GM19043 (cell line): ENCODE measurements at regions not wholly inside any gene's neighbourhood (a gene's known extent, or its start where the extent isn't known, plus 50 kb on each side); places are given as distances from the start of the nearest gene placed in this dataset.

Experiments used
- ATAC-seq: cut with Tn5 transposase; IDR thresholded peaks from one replicate; pipeline ENCODE4 v1.9.1; 2021; ENCODE audit warnings: low read depth; ENCODE audit not compliant: unreplicated experiment

- no peak for ATAC-seq
These were observed 597.7 kb downstream of the OTOL1 start for GRCh38 chr3:162094301-162094700.

DNA sequence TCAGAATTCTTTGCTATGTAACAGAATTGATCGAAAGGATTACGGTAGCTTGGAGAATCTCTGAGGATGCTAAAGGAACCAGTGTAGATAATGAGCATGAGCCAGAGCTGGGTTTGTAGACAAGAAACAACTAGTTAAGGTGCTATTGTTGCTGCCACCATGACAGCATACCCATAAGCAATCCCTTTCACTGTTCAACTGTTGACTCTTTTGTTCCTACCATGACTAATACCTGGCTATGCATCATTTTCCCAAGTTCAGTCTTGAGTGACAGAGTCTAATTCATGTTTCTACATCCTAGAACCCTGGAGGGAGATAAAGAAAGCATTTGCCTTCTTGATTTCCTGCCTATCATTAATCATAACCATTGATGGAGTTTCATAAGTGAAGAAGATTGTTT is 600.3 kb downstream of the OTOL1 start:
- ATAC-seq, result no peak

DNA sequence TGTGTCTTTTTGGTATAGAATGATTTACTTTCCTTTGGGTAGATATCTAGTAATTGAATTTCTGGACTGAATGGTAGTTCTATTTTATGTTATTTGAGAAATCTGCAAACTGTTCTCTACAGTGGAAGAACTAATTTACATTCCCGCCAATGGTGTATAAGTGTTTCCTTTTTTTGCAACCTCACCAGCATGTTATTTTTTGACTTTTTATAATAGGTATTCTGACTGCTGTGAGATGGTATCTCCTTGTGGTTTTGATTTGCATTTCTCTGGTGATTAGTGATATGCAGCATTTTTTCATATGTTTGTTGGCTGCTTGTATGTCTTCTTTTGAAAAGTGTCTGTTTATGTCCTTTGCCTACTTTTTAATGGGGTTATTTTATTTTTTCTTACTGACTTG is 607.2 kb downstream of the OTOL1 start:
- no peak for ATAC-seq

DNA sequence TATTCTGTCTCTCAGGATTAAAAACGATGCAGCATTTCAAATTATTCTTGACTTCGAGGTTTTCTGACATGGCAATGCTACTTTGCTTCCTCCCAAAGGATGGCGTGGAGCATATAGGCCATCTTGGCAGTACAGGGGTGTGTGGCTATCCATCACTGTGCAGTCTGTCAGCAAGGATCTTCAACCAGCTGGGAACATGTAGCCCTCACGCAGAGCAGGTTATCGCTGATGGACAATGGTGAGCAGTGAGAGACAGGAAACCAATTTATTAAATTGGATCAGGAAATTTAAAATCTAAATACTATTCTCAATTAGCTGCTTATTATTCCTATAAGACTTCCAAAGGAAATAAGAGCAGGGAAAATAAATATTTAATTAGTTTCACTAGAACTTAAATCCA is 615.3 kb downstream of the OTOL1 start:
- no peak for ATAC-seq

DNA sequence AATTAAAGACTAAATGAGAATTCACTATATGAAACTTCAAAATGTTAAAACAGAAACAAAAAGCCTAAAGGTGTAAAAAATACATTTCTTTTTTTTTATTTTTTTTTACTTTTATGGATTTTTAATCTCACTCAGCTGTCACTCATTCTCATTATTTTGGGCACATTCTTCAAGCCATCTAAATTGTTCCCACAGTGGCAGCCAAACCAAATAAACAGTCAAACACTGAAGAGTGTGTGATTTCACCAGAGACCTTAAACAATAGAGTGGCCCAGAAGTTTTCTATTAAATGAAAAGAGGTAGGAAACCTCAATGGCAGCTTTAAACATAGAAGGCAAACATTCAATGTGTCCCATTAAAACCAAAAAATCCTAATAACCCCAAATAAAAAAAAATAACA is 616.1 kb downstream of the OTOL1 start:
- ATAC-seq, result no peak

- no peak for ATAC-seq
These were observed 621.4 kb downstream of the OTOL1 start for GRCh38 chr3:162117961-162118360.

GRCh38 chr3:162119651-162120050 is 623.0 kb downstream of the OTOL1 start:
- no peak for ATAC-seq

GRCh38 chr3:162122405-162122804 is 625.8 kb downstream of the OTOL1 start:
- no peak for ATAC-seq

- no peak for ATAC-seq
These were observed 629.2 kb downstream of the OTOL1 start for GRCh38 chr3:162125790-162126189.

DNA sequence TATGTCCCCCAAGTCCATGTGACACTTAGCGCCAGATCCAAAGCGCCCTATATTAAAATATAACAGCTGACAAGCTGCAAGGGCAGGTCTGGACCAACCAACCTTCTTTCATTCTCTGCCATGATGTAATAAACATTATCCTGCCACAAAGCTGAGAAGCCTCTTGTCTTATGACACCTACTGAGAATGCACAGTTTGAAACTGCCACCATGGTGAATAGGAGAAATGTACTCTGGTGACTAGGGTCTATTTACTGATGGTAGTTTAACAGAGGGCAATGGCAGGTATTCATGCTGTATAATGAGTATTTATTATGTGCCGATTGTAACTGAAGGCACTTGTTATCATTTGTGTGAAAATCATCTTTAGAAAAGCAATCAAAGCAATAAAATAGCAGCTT is 634.0 kb downstream of the OTOL1 start:
- ATAC-seq, result no peak

- no peak for ATAC-seq
These were observed 636.4 kb downstream of the OTOL1 start for GRCh38 chr3:162132981-162133380.

DNA sequence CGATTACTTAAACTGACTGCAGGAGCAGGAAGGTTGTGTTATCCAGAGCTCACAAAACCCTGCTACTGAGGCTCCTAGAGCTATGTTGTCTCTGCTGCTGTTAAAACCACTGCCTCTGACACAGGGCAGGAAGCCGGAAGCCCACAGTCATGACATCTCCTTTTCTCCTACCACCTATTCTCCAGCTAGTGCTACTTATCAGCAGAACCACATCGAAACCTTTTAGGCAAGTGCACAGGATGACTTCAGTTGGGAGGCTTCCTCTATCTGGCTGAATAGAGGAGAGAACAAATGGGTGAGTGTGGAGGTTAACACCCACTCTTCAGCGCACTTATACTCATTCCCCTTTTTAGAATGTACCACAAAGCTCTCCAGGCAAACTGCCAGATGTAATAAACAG is 638.0 kb downstream of the OTOL1 start:
- no peak for ATAC-seq

GRCh38 chr3:162136136-162136535 is 639.5 kb downstream of the OTOL1 start:
- ATAC-seq, result no peak

DNA sequence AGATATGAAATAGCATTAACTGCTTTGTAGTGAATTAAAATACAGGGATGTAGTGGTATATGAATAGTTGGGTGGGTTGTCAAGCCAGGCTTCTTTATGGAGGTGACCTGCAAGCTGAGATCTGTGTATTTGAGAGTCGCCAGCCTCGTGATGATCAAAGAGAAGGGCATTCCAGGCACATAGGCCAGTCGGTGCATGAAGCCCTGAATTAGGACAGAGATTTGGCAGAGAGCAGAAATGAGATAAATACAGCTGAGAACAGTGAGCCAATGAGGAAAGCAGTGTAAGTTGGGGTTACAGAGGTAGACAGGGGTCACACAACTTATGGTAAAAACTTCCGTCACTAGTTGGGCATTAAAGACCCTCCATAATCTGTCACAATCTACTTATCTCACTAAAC is 641.9 kb downstream of the OTOL1 start:
- no peak for ATAC-seq

DNA sequence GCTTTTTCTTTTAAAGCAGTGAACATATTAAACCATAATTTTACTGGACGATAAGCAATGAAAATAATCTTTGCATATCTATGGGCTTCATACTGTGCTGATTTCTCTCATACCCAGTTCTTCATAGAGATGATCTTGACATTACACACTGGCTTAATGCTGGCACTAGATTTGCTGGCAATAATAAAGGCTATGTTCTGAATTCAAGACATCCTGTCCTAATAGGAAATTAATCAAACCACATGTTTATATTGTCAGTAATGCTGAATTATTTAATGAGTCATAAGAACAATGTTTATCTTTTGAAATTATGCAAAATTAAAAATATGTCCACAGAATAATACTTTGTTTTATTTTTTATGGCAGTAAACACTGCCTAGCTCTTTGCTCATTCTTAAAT is 643.2 kb downstream of the OTOL1 start:
- ATAC-seq, result no peak

GRCh38 chr3:162141272-162141791 is 644.7 kb downstream of the OTOL1 start:
- no peak for ATAC-seq

GRCh38 chr3:162142511-162142910 is 645.9 kb downstream of the OTOL1 start:
- no peak for ATAC-seq

DNA sequence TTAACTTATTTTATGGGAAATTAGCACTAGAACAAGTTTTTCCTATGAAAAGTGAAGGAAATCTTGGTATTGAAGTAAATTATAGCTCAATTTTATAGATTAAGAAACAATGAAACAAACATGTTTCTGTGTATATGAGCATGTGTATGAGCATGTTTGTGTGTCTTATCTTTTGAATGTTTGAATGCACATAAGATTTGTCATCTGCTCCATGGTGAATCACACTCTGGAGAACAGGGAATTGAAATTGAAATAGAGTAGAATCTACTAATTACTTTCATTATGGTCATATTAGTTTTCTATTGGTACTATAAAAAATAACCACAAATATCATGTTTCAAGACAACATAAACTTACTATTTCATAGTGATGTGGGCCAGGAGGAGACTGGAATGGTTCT is 646.6 kb downstream of the OTOL1 start:
- no peak for ATAC-seq

GRCh38 chr3:162147996-162148395 is 651.4 kb downstream of the OTOL1 start:
- ATAC-seq, result no peak

DNA sequence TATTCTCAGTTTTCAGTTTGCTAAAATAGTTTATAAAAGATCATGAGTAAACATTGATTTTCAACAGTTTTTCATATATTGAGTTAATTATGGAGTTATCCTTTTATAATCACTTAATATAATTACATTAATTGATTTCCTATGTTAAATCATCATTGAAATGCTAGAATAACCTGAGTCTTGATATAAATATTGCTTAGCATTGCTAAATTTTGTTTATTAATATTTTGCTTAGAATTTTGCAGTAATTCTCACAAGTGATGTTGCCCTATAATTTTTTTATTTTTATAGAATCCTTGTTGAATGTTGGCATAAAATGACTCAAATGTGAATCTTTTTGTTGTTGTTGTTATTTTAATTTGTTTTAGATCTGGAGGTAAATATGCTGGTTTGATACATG is 654.2 kb downstream of the OTOL1 start:
- no peak for ATAC-seq

- ATAC-seq, result no peak
These were observed 656.0 kb downstream of the OTOL1 start for GRCh38 chr3:162152636-162153035.

GRCh38 chr3:162161595-162161994 is 665.0 kb downstream of the OTOL1 start:
- ATAC-seq, result no peak

DNA sequence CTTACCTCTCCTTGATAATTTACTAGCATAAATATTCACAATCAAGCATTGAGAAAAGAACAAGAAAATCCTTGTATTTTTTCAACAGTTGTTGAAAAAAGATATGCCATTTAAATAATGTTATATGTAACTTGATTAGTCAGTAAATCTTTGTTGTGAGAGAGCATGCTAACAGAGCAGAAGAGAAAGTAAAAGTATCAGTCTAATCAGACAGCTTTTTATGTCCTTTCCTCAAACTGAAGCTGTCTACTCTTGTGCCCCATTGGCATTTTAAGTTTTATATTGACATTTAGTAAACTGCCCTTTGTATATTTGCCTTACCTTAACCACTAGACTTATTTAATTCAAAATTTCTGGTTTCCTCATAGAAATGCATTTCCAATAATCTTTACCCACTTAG is 668.7 kb downstream of the OTOL1 start:
- ATAC-seq, result no peak
